ENCODE measurements at regions not wholly inside any gene's neighbourhood (a gene's known extent, or its start where the extent isn't known, plus 50 kb on each side); places are given as distances from the start of the nearest gene placed in this dataset.

- no peaks in the 10 kb centered on the region for H3K79me2 ChIP-seq (ENCODE audit: control insufficient read depth, insufficient read depth, low read length)
- H3K27me3 ChIP-seq (replicated peaks in 1 of 2; ENCODE audit: control insufficient read depth in 2 of 2, insufficient read depth in 2 of 2, low read length in 1 of 2), result peaks cover 0 to 2% of the 10 kb centered on the region in 2 experiments; a peak in 1 of 4 replicates
- ChIA-PET CTCF (interaction anchor here (1.1 kb wide), 1 partner anchor 27 kb away, joined by 3 read pairs; no protein-coding TSS in a partner anchor), SMC1A (ENCODE audit: uncharacterized antibody, unreplicated experiment) (no interaction called here), POLR2A (no interaction called here), RAD21 (ENCODE audit: unreplicated experiment) (no interaction called here)
- FAIRE-seq (no peak), ATAC-seq (no peak), DNase-seq (ENCODE audit: low read depth, low spot score) (no peak)
- in situ Hi-C loops (cut with MboI) (no loop called here), intact Hi-C loops (cut with micrococcal nuclease; ENCODE audit: unreplicated experiment) (no loop called here)
- H3K4me3 ChIP-seq, result no peak overlapping the region
- no peak for TF ChIP-seq YY1 (IDR thresholded peaks at IDR 0.05; ENCODE audit: low read depth, low read length)
- no peak for TF ChIP-seq POLR2AphosphoS5 (IDR thresholded peaks at IDR 0.05; ENCODE audit: low read length)
- no peak for TF ChIP-seq NFIC (IDR thresholded peaks at IDR 0.05; ENCODE audit: low read depth, low read length)
- no peak for TF ChIP-seq STAT1 (conservative IDR thresholded peaks at IDR 0.05)
- TF ChIP-seq LARP7 (IDR thresholded peaks at IDR 0.05), result no peak
- no peak for TF ChIP-seq NFXL1 (IDR thresholded peaks at IDR 0.05; ENCODE audit: borderline replicate concordance)
- no peak for TF ChIP-seq CHD4 (IDR thresholded peaks at IDR 0.05)
- no peak for TF ChIP-seq BMI1 (IDR thresholded peaks at IDR 0.05; ENCODE audit: borderline replicate concordance)
- no peak for TF ChIP-seq STAT3 (IDR thresholded peaks at IDR 0.05; ENCODE audit: low read depth, low read length)
- TF ChIP-seq USF1 (IDR thresholded peaks at IDR 0.05; ENCODE audit: borderline replicate concordance, extremely low read length, insufficient read depth, low read depth, low read length), result no peak
- no peak for TF ChIP-seq FOS (IDR thresholded peaks at IDR 0.05; ENCODE audit: borderline replicate concordance, extremely low read depth, insufficient read length)
- TF ChIP-seq EP300 (IDR thresholded peaks at IDR 0.05; ENCODE audit: borderline replicate concordance in 1 of 2, control insufficient read depth in 1 of 2, low read depth in 2 of 2, low read length in 2 of 2), result no peak
- no peak for TF ChIP-seq MAX (IDR thresholded peaks at IDR 0.05; ENCODE audit: low read depth, low read length)
- TF ChIP-seq NR2F1 (conservative IDR thresholded peaks at IDR 0.05), result no peak
- TF ChIP-seq TCF7 (IDR thresholded peaks at IDR 0.05; ENCODE audit: borderline replicate concordance), result no peak
- no TSS peak for BruUV-seq (replicated peaks)
- H3K4me2 ChIP-seq (ENCODE audit: control insufficient read depth, insufficient read depth), result no peak overlapping the region
- no peak overlapping the region for H3K27ac ChIP-seq (ENCODE audit: control insufficient read depth, insufficient read depth)
- H3K36me3 ChIP-seq (ENCODE audit: control insufficient read depth in 2 of 2, insufficient read depth in 2 of 2, low read length in 1 of 2), result no peaks in the 10 kb centered on the region
- H4K20me1 ChIP-seq (ENCODE audit: control insufficient read depth, insufficient read depth), result no peaks in the 10 kb centered on the region
- no peaks in the 10 kb centered on the region for H3K4me1 ChIP-seq (ENCODE audit: control insufficient read depth, insufficient read depth, low read length)
- H3K9ac ChIP-seq (ENCODE audit: control insufficient read depth, insufficient read depth, low read length), result no peak overlapping the region
- WGBS (ENCODE audit: insufficient coverage, insufficient replicate concordance, low lambda C conversion rate, missing lambda C conversion rate), result 20% methylated on average over 2 of the region's 2 CpGs
- no peaks in the 10 kb centered on the region for H3K9me3 ChIP-seq (replicated peaks; ENCODE audit: control insufficient read depth, insufficient read depth, low read length)
- H2AFZ ChIP-seq (ENCODE audit: control insufficient read depth, low read depth, low read length), result no peak overlapping the region
Observed at GRCh38 chr2:118580107-118580506, 267.3 kb downstream of the EN1 start.

Data from GM12878 (cell line).